MCF 10A (cell line): ENCODE measurements at regions not wholly inside any gene's neighbourhood (a gene's known extent, or its start where the extent isn't known, plus 50 kb on each side); places are given as distances from the start of the nearest gene placed in this dataset.
A peak's percentile ranks its signal among the peaks of the same experiment; 100 is the strongest.

ENCODE experiments used
- BruUV-seq: library from RNA; stranded (reverse); fragments of 400-500 nt; replicated peaks from 2 replicates; lab custom pipeline; 2021; lab: Mats Ljungman, UMichigan
- CTCF ChIA-PET: fragments of 300-600 bp; sonication (Branson Sonifier 250); formaldehyde crosslinking; extraction: SDS; loops from one replicate; lab custom pipeline; 2021; ENCODE audit warnings: antibody characterized with exemption, inconsistent platforms; lab: Yijun Ruan, JAX
- POLR2A ChIA-PET: fragments of 300-600, 350-650 bp; sonication (Branson Sonifier 250); formaldehyde crosslinking; extraction: SDS; loops from one replicate; lab custom pipeline; 2020; ENCODE audit warnings: antibody characterized with exemption, inconsistent platforms; lab: Yijun Ruan, JAX
- DNase-seq: peaks from one replicate; pipeline ENCODE4 v3.0.0-alpha.2; 2018; ENCODE audit not compliant: unreplicated experiment
- H3K27ac Mint-ChIP-seq: one replicate; pipeline ENCODE4 v1.8.0; 2022; ENCODE audit warnings: mild to moderate bottlenecking, low read depth, mixed read lengths; ENCODE audit not compliant: unreplicated experiment
- H3K27me3 Mint-ChIP-seq: one replicate; pipeline ENCODE4 v1.8.0; 2022; ENCODE audit warnings: mixed read lengths; ENCODE audit not compliant: insufficient read depth, unreplicated experiment
- H3K36me3 Mint-ChIP-seq: one replicate; pipeline ENCODE4 v1.8.0; 2022; ENCODE audit warnings: mild to moderate bottlenecking, moderate library complexity, mixed read lengths; ENCODE audit not compliant: insufficient read depth, unreplicated experiment
- H3K4me1 Mint-ChIP-seq: one replicate; pipeline ENCODE4 v1.8.0; 2022; ENCODE audit warnings: mixed read lengths; ENCODE audit not compliant: insufficient read depth, unreplicated experiment
- H3K4me3 Mint-ChIP-seq: one replicate; pipeline ENCODE4 v1.8.0; 2022; ENCODE audit warnings: mild to moderate bottlenecking, moderate library complexity, mixed read lengths; ENCODE audit not compliant: unreplicated experiment
- H3K9me3 Mint-ChIP-seq: one replicate; pipeline ENCODE4 v1.8.0; 2022; ENCODE audit warnings: mixed read lengths; ENCODE audit not compliant: unreplicated experiment
- CTCF ChIP-seq: fragments of 200-600 bp; IDR thresholded peaks from one replicate; pipeline ENCODE4 v1.8.0; 2022; ENCODE audit warnings: antibody characterized with exemption, mild to moderate bottlenecking; ENCODE audit not compliant: unreplicated experiment
- intact Hi-C: fragments of 100-400 bp; cut with micrococcal nuclease; formaldehyde crosslinking; loops from 2 replicates; pipeline ENCODE4 v1.14.1; 2022

GRCh38 chr5:52674815-52675545, 112.7 kb upstream of the ITGA1 start:
- no peak overlapping the region for H3K27ac Mint-ChIP-seq

GRCh38 chr5:52682492-52682891, 105.2 kb upstream of the ITGA1 start:
- intact Hi-C loops = no loop called here
- H3K4me3 Mint-ChIP-seq = no peak overlapping the region
- H3K9me3 Mint-ChIP-seq = no peaks in the 10 kb centered on the region
- ChIA-PET CTCF (no interaction called here), POLR2A (no interaction called here)
- BruUV-seq = no TSS peak
- no peaks in the 10 kb centered on the region for H3K4me1 Mint-ChIP-seq
- DNase-seq = no peak
- H3K36me3 Mint-ChIP-seq = no peaks in the 10 kb centered on the region
- TF ChIP-seq CTCF = no peak
- H3K27ac Mint-ChIP-seq = no peak overlapping the region
- peaks cover 78% of the 10 kb centered on the region for H3K27me3 Mint-ChIP-seq

More at GRCh38 chr5:52674815-52675545, 112.7 kb upstream of the ITGA1 start:
- peaks cover 88% of the 10 kb centered on the region for H3K27me3 Mint-ChIP-seq
- no peaks in the 10 kb centered on the region for H3K4me1 Mint-ChIP-seq
- ChIA-PET CTCF (no interaction called here), POLR2A (no interaction called here)
- no peaks in the 10 kb centered on the region for H3K36me3 Mint-ChIP-seq
- intact Hi-C loops = no loop called here
- TF ChIP-seq CTCF = no peak
- no peaks in the 10 kb centered on the region for H3K9me3 Mint-ChIP-seq
- BruUV-seq = no TSS peak
- no peak overlapping the region for H3K4me3 Mint-ChIP-seq
- peak; percentile 52 for DNase-seq

DNA sequence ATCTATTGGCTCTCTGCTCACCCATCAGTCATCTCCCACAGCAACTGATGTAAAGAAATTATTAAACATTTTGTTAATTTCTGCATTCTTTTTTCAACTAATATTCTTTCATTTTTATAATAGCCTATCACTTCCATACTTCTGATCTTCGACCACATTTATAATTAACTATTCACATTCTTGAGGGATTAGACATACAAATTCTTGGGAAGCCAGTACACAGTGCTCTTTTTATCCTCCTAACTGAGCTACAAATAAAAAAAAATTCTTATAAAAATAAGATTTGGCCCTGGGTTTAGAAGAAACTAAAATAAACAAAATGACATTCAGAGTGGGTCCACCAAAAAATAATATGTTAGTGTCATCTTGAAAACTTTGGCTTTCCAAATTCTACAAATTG, 103.7 kb upstream of the ITGA1 start:
- no peaks in the 10 kb centered on the region for H3K36me3 Mint-ChIP-seq

DNA sequence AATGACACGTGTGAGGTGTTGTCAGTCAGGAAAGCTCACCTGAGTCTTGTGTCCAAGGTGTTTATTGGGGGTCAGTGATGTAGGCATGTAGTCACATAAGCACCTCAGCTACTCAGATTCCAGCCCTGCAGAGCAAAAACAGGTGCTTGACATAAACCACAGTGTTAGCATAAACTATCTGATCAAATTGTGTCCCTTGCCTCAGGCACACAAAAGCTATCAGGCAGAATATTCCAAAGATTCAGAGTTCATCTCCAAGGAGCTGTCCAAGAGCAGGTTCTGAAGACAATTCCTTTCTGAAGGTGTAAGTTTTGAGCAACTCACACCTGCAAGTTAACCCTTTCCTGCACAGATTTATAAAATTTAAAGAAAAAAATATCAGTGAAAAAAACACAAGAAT, 102.2 kb upstream of the ITGA1 start:
- no peak overlapping the region for H3K27ac Mint-ChIP-seq
- peak; percentile 14 for DNase-seq
- no peak overlapping the region for H3K4me3 Mint-ChIP-seq
- POLR2A ChIA-PET = interaction anchor here (0.8 kb wide), 1 partner anchor 18 kb away, joined by 3 read pairs; no protein-coding TSS in a partner anchor
- no TSS peak for BruUV-seq
- no peaks in the 10 kb centered on the region for H3K9me3 Mint-ChIP-seq
- no peaks in the 10 kb centered on the region for H3K4me1 Mint-ChIP-seq
- CTCF ChIA-PET = interaction anchor here (0.5 to 1.0 kb wide), 2 partner anchors 230 to 1723 kb away, joined by 3 read pairs; no protein-coding TSS in a partner anchor
- intact Hi-C loops = no loop called here
- TF ChIP-seq CTCF = no peak
- peaks cover 71% of the 10 kb centered on the region for H3K27me3 Mint-ChIP-seq
- no peaks in the 10 kb centered on the region for H3K36me3 Mint-ChIP-seq

More for the DNA sequence above, 103.7 kb upstream of the ITGA1 start:
- no peak for DNase-seq
- H3K9me3 Mint-ChIP-seq = no peaks in the 10 kb centered on the region
- no peaks in the 10 kb centered on the region for H3K4me1 Mint-ChIP-seq
- POLR2A ChIA-PET = no interaction called here
- H3K4me3 Mint-ChIP-seq = no peak overlapping the region
- H3K27me3 Mint-ChIP-seq = peaks cover 78% of the 10 kb centered on the region
- TF ChIP-seq CTCF = no peak
- no TSS peak for BruUV-seq
- intact Hi-C loops = no loop called here
- H3K27ac Mint-ChIP-seq = no peak overlapping the region
- CTCF ChIA-PET = no interaction called here
